ENCODE measurements at regions not wholly inside any gene's neighbourhood (a gene's known extent, or its start where the extent isn't known, plus 50 kb on each side); places are given as distances from the start of the nearest gene placed in this dataset.

DNA sequence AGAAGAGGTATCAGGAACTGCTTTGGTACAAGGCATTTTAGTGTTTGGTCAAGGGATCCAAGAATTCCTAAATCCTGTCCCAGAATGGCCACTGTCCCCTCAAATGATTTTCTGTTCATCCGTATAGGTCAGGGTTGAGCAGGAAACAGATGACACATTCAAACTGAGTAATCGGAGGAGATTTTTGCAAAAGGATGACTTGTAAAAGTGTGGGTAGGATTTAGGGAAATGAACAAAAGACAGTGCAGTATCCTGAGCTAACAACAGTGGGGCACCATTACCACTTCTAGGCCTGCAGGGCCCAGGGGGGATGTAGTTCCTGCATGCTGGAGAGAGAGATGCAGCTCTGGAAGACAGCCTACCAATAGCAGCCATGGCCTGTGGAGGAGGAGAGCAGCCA lies 290.1 kb downstream of the ZSWIM6 start:
- no peak for DNase-seq (ENCODE audit: low read depth in 2 of 2)

DNA sequence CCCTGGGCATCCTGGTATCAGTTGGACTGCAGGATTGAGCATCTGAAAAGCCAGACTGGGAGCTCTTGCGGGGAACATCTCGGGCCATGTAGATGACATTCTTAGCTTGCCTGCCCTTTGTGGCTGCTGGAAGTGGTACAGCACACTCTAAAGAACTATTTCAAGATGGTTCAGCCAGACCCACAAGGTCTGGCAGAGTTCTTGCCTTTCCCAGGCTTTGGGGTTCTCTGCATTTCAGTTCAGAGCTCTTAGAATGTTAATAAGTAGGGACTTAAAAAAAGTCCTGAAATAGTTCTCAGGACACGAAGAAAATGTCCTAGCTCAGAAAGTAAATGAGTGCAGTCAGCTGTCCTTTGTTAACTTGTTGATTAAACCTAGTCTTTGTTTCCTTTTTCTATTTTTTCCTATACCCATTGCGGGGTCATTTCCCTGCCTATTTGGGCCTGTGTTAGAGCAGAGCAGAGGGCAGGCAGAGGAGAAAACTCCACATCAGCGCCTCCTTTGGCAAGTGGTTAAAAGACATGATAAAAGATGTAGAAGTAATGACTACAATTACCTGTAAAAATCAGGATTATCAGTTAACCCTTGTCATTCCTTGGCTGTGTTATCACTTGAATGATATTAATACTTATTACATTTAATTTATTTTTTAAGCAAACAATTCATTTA lies 291.5 kb downstream of the ZSWIM6 start:
- no peak for DNase-seq (ENCODE audit: low read depth in 2 of 2)

DNA sequence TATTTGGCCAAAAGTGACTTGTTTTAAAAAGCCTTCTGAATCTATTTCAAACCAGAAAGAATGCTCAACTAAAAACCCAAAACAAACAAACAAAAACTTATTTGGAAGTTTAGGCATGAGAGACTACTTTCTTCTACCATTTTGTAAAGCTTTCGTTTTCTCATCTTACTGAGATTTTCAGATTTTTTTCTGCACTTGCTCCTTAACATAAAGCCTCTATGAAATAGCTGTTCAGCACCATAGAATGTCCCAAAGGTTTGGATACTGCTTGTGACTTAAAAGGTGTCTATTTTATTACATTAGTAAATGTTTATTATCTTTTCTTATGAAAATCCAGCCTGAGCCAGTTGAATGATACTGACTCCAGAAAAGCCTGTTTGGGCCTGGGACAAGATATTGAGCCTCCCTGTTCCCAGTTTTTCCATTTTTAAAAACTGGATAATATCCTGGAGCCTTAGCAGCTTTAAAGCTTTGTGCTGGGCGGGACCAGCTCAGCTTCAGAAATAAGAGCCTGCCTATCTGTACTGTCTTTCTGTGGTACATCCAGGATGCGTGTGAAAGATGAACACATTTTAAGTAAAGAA lies 292.6 kb downstream of the ZSWIM6 start:
- DNase-seq (ENCODE audit: low read depth in 2 of 2), result no peak

DNA sequence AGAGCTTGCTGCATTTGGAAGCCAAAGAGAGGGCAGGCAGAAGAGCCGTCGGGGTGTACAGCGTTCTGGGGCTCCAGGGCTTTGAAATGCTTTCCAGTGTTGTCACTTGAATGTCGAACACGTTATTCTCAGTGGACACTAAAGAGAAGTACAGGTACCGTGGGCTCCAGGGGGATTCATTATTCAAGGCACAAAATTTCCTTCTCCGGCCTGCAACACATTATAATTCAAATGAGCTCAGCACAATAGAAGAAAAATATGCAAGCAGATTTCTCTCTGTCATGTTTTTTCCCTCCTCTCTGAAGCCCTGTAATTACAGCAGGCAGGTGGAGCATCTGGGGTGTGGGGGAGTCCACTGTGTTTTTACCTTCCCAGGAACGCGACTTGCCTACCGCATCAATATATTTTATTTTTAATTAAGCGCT lies 293.1 kb downstream of the ZSWIM6 start:
- no peak for DNase-seq (ENCODE audit: low read depth in 2 of 2)

DNA sequence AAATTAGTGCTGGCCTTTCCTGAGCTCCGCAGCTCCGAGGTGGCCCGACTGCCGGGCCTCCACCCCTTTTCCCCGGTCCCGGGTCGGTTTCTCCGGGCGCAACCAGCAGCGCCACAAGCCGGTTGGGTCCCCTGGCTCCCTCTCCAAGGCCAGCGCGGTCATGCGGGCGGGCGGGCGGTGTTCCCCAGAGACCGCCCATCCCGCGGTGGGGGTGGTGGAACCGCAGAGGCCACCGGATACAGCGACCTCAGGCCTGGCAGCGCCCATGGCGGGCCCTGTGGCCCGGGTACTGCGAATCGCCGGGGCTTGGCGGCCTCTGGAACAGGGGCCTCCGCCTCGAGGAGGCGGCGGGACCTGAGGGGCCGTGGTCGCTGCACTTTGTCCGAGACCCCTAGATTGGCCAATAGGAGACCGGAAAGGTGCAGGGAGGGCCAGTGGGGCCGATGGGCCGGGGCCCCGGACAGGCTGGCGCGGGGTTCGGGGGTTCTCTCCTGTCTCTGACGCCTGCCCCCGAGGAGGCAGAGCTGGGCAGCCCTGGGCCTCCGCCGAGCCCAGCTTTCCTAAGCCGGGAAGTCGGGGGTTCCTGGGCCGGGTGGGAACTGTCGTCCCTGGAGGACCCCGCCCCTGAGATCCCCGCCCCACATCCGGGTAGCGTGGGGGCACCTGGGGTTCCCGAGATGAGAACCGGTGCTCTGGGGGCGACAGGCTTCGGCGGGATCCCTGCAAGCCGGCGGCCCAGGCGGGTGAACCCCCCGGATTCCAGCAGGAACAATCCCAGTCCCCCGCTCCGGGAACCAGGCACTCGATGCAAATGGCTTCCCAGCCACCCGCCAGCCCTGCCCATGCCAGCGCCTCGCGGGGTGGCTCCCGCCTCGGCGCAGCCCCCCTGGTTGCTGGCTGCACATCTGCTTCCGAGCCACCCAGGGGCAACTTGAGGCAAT lies 293.9 kb downstream of the ZSWIM6 start:
- no peak for DNase-seq (ENCODE audit: low read depth in 2 of 2)

DNA sequence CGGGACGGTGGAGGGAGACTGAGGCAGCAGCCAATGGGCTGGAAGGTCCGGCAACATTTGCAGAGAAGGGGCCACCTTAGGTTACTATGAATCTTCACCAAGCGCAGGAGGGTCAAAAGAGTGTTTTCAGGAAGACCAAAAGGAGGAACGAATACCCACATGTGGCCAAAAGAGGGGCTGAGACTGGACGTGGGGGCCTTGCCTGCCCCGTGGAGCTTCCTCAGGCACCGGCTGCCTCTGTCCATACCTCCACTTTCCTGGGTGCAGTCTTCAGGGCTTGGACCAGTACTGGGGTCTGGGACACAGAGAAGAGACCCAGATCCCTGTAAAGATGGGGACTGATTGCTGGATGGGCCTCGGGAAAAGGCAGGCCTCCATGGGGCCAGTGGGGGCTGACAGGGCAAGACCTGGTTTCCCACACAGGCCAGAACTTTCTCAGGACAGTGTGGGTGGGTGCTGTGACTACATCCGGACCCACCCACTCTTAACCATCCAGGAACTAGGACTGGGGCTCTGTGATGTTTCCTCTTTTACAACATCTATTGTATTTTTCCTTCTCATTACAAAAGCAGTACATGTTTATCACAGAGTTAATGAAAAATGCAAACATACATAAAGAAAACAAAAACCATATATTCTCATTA lies 294.7 kb downstream of the ZSWIM6 start:
- DNase-seq (ENCODE audit: low read depth in 2 of 2), result no peak

DNA sequence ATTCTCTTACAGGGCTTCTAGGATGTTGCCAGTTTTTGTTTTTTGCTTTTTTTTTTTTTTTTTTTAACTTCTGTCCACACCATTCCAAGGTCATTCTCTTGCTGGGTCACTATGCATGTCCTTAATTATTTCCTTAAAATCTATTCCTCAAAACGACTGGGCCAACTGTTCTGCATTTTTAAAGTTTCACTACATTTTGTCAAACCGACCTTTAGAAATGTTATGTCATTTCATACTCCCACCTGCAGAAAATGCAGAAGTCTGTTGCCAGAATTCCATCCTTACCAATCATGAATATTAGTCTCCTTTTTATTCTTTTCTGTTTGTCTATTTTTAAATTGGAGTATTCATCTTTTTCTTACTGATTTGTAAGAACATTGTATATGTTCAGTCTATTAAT lies 295.5 kb downstream of the ZSWIM6 start:
- DNase-seq (ENCODE audit: low read depth in 2 of 2), result no peak

DNA sequence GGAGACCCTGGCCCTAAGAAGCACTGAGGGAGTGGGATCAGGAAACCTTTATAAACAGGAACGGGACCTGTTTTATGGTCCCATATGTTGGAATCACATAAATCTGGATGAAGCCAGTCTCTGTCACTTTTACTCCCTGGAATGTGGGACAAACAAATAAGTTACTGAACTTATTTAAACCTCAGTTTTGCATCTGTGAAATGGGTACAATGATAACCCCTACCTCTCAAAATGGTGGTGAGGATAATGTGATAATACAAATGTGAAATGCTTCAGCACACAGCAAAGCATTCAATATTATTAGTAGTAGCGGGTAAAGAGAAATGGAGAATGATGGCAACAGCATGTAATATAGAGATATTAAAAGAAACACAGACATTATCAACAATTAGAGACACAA lies 298.9 kb downstream of the ZSWIM6 start:
- no peak for DNase-seq (ENCODE audit: low read depth in 2 of 2)

DNA sequence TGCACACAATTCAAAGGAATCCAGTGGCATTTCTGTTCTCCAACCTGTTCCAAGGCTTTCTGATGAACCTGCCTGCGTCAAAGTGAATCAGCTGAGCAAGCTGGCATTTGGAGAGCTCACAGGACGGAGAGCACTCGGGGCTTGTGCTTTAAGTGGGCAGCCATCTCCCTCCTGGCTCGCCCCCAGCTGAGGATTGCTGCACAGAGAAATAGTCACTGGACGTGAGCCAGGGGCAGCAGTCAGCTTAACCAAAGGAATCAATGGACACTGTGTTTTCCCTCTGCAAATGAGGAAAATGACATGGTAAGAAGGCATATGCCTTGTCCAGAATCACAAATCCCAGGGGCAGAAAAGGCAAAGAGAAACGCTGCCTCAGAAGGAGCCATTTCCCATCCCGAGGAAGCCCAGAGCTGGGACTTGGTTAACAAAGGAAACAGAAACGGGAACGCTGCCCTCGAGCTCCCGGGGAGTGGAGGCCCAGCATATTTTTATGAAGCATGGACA lies 299.4 kb downstream of the ZSWIM6 start:
- no peak for DNase-seq (ENCODE audit: low read depth in 2 of 2)

DNA sequence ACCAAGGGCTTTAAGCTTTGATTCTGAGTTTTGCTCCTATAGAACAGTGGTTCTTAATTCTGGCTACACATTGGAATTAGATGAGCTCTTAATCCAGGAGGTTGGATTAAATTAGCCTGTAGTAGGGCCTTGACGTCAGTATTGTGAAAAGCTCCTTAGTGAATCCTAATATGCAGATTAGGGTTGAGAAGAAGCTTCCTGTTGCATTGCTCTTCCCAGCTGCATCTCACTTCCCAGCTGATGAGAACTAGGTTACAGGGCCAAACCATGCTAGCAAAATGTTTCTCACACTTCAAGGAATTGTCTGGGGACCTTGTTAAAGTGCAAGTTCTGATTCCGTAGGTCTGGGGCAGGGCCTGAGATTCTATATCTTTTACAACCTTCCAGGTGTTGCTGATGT lies 300.0 kb downstream of the ZSWIM6 start:
- DNase-seq (ENCODE audit: low read depth in 2 of 2), result no peak

DNA sequence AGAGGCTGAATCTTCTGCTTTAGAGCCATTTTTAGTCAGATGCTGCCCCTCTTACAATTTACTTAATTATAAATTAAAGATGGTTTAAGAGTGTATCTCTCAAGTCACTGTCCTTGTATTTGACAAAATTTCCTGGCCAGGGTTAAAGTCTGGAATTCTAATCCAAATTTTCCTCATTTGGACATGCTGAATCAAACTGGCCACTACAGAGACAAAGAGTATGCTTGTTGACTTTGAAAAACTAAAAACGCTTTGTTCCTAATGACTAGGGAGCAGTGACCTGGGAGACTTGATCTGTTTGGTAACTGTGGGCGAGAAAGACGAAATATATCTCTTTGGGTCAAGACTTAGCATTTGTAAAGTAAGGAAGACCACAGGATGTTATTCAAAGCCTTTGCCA lies 303.2 kb downstream of the ZSWIM6 start:
- DNase-seq (ENCODE audit: low read depth in 2 of 2), result no peak

DNA sequence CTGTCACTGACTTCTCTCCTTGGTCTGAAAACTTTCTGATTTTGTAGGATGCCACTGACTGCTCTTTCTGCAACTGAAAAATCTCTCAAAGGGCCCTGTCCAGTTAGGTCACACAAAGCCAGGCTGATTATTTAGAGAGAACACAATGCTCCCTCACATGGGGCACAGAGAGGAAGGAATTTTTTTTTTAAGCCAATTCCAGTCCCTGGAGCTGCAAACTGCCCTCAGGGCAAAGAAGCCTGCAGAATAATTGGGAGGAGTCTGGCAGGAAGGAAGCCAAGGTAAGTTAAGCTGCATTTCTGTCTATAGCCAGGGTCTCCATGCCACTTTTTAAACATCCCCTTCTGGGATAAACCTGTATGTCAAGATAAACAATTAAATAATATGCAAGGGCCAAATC lies 305.5 kb downstream of the ZSWIM6 start:
- no peak for DNase-seq (ENCODE audit: low read depth in 2 of 2)

DNA sequence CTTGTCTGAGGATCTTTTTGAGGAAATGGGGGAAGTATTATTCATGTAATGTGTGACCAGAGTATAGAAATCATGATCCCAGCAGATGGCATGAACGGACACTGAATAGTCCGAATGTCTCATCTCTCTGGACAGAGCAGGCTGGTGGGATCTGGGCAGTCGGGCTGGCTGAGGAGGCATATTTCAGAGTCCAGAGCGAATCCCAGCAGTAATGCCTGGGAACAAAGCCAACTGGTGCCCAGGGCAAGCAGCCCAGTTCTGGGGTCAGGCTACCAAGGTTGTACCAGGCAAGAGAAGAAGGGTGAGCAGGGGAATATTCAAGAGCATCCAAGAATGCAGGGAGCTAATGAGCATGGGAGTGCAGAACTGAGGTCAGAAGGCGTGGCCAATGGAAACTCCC lies 306.4 kb downstream of the ZSWIM6 start:
- no peak for DNase-seq (ENCODE audit: low read depth in 2 of 2)

DNA sequence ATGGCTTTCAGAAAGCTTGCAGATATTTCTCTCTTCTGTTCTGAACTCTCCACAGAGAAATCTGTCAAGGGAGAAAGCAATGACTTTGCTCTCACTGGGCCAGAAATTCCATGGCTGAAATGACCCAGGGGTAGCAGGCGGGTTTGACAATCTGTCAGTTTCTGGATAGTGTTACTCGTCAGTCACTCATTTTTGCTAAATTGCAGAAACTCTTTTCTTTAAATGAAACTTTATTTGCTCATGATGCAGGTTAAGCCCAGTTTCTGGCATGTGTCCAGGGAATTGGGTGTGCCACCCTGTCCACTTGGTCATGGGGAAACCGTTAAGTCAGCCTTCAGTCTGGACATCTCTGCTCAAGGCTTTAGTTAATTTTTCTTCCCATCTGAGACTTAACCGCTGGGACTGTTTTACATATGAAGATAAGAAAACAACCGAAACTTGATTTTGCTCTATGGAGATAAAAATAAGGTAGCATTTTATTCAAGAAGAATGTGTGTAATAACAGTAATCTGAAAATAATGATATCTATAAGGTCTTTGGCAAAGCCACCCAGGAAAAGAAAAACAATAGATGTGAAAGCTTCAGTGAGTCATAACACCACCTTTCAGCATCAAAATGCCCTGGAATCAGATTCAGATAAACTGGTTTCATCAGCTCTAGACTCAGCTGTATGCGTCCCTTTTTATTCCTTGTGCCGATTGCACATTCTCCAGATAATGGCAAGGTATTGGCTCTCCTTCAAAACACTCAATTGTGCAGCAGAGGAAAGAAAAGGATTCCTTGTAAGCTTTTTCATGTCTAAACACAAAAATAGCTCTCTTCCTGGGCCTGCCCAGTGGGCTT lies 308.3 kb downstream of the ZSWIM6 start:
- DNase-seq (ENCODE audit: low read depth in 2 of 2), result no peak

DNA sequence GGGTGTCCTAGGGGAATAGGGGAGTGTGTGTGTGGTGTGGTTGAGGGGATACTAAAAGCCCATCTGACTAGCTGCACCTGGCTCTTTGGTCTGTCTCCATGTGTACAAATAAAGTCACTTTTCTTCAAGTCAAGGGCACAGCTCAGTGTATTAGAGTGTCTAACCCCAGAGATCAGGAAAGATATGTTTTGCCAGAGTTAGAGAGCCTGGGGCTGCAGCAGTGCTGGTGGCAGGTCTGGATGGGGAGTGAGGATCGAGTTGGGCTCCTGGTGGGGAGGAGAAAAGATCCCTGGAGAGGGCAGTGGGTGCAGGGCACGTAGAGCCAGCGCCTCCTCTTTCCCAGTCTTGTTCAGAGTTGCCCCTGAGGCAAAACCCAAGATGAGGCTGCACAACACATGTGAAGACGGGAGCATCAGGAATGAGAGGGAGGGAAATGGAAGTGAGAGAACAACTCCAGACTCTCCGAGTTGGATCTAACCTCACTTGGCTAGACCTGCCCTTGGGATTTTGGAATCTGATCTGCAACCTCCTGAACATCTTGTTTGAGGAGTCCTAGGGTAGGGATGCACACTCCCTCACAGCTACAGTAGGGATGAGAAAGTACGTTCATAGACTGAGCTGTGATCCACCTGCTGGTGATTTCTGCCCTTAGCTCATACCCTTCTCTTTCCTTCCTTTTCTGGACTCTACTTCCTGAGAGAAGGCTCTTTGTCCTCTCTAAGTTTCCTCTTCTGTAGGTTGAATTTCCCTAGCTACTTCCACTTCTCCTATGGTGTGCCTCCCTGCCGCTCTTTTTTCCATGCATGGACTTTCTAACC lies 309.9 kb downstream of the ZSWIM6 start:
- no peak for DNase-seq (ENCODE audit: low read depth in 2 of 2)

DNA sequence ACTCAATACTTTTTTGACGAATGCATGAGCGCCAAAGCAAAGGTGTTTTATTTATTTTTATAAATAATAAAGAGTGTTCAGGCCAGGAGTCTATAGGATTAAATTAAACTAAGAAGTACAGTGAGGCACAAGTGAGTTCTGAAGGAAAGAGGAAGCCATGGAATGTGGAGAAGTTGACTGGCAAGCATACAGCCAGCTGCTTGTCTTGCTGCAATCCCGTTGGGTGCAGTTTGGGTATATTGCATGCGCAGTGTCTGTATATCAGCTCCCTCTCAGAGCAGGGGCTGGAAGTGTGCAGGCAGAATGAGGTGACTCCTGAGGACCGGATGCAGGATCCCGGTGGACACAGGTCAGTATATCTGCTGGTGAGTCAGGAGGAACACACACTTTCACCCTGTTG lies 315.6 kb downstream of the ZSWIM6 start:
- DNase-seq (ENCODE audit: low read depth in 2 of 2), result no peak

DNA sequence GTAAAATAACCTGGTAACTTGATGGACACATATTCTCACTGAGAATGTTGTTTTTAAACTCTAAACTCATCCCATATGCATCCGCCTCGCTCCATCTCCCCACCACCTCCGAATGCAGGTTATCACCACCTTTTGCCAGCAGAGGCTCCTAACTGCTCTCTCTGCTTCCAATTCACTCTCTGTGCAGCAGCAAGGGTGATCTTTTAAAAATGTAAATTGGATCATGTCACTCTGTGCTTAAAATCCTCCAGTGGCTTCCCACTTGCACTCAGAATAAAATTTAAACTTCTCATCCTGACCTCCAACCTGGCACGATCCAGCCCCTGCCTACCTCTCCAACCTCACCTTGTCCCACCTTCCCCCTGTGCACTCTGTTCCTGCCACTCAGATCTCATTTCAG lies 317.2 kb downstream of the ZSWIM6 start:
- no peak for DNase-seq (ENCODE audit: low read depth in 2 of 2)

DNA sequence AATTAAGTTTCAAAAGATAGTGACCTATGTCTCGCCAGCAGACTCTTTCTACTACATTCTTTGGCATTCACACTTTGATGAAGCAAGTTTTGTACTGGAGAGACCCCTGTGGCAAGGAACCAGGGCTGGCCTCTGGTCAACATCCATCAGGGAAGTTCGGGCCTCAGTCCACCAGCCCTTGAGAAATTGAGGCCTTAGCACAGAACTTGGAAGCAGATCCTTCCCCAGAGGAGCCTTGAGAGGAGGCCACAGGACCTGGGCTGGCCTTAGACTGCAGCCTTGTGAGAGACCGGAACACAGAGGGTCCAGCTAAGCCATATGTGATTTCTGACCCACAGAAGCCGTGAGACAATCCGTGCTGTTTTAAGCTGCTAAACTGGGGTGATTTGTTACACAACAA lies 317.9 kb downstream of the ZSWIM6 start:
- no peak for DNase-seq (ENCODE audit: low read depth in 2 of 2)

DNA sequence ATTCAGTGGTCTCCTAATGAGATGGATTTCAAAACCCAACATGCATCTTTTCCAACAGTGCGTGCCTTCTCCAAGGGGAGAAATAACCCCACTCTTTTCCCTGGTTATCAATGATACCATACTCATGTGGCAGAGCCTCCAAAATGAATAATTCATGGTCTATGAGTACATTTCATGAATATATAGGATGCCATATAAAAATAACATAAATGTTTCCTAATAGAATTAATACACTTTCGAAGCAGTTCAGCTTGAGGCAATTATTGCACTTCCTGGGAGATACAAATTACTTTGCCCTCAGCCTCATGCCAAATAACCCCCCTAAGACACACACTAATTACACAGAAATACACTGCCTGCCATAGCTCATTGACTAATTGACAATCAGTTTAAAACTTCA lies 318.6 kb downstream of the ZSWIM6 start:
- no peak for DNase-seq (ENCODE audit: low read depth in 2 of 2)

DNA sequence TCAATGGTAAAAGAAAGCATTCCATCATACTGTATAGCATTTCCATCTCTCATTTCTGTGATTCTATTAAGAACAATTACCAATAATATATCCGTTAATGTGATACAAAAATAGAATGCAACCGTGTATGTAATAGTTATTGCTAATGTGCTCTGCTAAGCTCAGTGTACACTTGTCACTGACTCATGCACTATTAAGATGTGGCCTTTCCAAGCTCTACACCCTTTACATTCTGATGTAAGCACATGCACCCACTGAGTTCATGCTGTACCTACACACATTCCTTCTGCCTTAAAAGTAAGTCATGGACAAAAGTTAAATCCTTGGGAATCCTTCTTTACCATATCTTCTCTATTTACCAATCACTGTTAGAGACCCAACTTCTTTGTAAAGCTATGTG lies 319.1 kb downstream of the ZSWIM6 start:
- DNase-seq (ENCODE audit: low read depth in 2 of 2), result no peak
